ENCODE measurements at regions not wholly inside any gene's neighbourhood (a gene's known extent, or its start where the extent isn't known, plus 50 kb on each side); places are given as distances from the start of the nearest gene placed in this dataset.

DNA sequence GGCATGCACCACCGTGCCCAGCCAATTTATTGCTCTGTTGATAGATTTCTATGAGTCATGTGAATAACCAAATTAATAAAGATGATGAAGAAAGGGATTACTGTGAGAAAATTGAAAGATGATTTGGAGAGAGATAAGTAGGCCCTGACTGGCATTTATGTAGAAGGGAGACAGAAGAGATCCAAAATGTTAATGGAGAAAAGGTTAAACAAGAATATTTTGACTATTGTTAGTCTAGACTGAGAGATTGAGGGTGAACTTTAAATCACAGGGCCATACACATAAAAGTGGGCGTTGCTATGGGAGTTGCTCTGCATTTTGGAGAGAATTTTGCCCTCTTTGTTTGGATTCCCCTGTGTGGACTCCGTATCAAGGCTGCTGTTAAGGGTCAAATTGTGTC lies 68.9 kb upstream of the SCAF8 start:
- H3K4me1 Mint-ChIP-seq, result no peaks in the 10 kb centered on the region
- DNase-seq (ENCODE audit: low read depth, low spot score), result no peak
- H3K27me3 Mint-ChIP-seq (ENCODE audit: low read depth), result no peaks in the 10 kb centered on the region
- H3K9me3 Mint-ChIP-seq, result peaks cover 2% of the 10 kb centered on the region
- H3K36me3 Mint-ChIP-seq (ENCODE audit: low read depth), result no peaks in the 10 kb centered on the region
- TF ChIP-seq, protein P1, sequence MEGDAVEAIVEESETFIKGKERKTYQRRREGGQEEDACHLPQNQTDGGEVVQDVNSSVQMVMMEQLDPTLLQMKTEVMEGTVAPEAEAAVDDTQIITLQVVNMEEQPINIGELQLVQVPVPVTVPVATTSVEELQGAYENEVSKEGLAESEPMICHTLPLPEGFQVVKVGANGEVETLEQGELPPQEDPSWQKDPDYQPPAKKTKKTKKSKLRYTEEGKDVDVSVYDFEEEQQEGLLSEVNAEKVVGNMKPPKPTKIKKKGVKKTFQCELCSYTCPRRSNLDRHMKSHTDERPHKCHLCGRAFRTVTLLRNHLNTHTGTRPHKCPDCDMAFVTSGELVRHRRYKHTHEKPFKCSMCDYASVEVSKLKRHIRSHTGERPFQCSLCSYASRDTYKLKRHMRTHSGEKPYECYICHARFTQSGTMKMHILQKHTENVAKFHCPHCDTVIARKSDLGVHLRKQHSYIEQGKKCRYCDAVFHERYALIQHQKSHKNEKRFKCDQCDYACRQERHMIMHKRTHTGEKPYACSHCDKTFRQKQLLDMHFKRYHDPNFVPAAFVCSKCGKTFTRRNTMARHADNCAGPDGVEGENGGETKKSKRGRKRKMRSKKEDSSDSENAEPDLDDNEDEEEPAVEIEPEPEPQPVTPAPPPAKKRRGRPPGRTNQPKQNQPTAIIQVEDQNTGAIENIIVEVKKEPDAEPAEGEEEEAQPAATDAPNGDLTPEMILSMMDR (conservative IDR thresholded peaks at IDR 0.05), result no peak
- no peak overlapping the region for H3K4me3 Mint-ChIP-seq
- no peak overlapping the region for H3K27ac Mint-ChIP-seq (ENCODE audit: unreplicated experiment)

- DNase-seq (ENCODE audit: low read depth, low spot score), result no peak
- Mint-ChIP-seq H3K27ac (ENCODE audit: unreplicated experiment) (no peak overlapping the region), H3K27me3 (ENCODE audit: low read depth) (no peaks in the 10 kb centered on the region), H3K9me3 (no peaks in the 10 kb centered on the region), H3K4me1 (no peaks in the 10 kb centered on the region), H3K4me3 (no peak overlapping the region), H3K36me3 (ENCODE audit: low read depth) (no peaks in the 10 kb centered on the region)
- TF ChIP-seq, protein P1 (conservative IDR thresholded peaks at IDR 0.05), result no peak
Measured at GRCh38 chr6:154668156-154668555, 65.1 kb upstream of the SCAF8 start.

DNA sequence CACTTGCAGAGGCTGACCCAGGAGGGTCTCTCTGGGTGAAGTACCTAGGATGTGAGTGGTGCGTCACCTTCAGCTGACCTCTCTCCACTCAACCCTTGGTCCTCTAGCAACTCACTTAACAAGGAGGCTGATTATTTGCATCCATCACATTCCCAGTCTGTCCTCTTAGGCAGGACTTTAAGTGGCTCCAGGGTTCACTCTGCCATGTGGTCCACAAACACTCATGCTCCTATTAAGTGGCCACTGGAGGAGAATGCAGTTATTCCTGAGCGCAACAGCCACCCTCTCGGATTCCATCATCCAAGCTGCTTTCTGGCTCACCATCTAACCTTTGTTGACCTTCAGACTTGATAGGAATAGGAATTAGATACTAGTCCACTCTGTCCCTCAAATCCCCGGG lies 61.1 kb upstream of the SCAF8 start:
- TF ChIP-seq, protein P1 (conservative IDR thresholded peaks at IDR 0.05), result no peak
- Mint-ChIP-seq H3K36me3 (ENCODE audit: low read depth) (no peaks in the 10 kb centered on the region), H3K4me1 (no peaks in the 10 kb centered on the region), H3K27me3 (ENCODE audit: low read depth) (no peaks in the 10 kb centered on the region), H3K9me3 (no peaks in the 10 kb centered on the region), H3K27ac (ENCODE audit: unreplicated experiment) (no peak overlapping the region), H3K4me3 (no peak overlapping the region)
- no peak for DNase-seq (ENCODE audit: low read depth, low spot score)

- no peak overlapping the region for H3K27ac Mint-ChIP-seq (ENCODE audit: unreplicated experiment)
- no peaks in the 10 kb centered on the region for H3K27me3 Mint-ChIP-seq (ENCODE audit: low read depth)
- no peaks in the 10 kb centered on the region for H3K36me3 Mint-ChIP-seq (ENCODE audit: low read depth)
- TF ChIP-seq, protein P1 (conservative IDR thresholded peaks at IDR 0.05), result no peak
- no peak overlapping the region for H3K4me3 Mint-ChIP-seq
- no peaks in the 10 kb centered on the region for H3K4me1 Mint-ChIP-seq
- no peaks in the 10 kb centered on the region for H3K9me3 Mint-ChIP-seq
- DNase-seq (ENCODE audit: low read depth, low spot score), result no peak
Measured at GRCh38 chr6:154673919-154674318, 59.3 kb upstream of the SCAF8 start.

GRCh38 chr6:154675602-154676088 lies 57.6 kb upstream of the SCAF8 start:
- Mint-ChIP-seq H3K27ac (ENCODE audit: unreplicated experiment) (no peak overlapping the region), H3K4me3 (no peak overlapping the region), H3K36me3 (ENCODE audit: low read depth) (no peaks in the 10 kb centered on the region), H3K27me3 (ENCODE audit: low read depth) (no peaks in the 10 kb centered on the region), H3K4me1 (no peaks in the 10 kb centered on the region), H3K9me3 (no peaks in the 10 kb centered on the region)
- TF ChIP-seq, protein P1 (conservative IDR thresholded peaks at IDR 0.05), result peak; percentile 100
- DNase-seq (ENCODE audit: low read depth, low spot score), result peak; percentile 87

Data from neural crest cell (in vitro differentiated cells).